SK-N-MC (cell line): ENCODE measurements at regions not wholly inside any gene's neighbourhood (a gene's known extent, or its start where the extent isn't known, plus 50 kb on each side); places are given as distances from the start of the nearest gene placed in this dataset.

Experiments
- DNase-seq: peaks from one replicate; pipeline ENCODE4 v3.0.0-alpha.2; 2011; ENCODE audit warnings: low read depth, low spot score
- H3K27ac ChIP-seq: fragments of 200-600 bp; sonication (generic); 2 replicates; pipeline ENCODE4 v1.5.1; 2016; ENCODE audit warnings: mixed run types
- H3K36me3 ChIP-seq: fragments of 200-600 bp; sonication (generic); 2 replicates; pipeline ENCODE4 v1.6.1; 2017; ENCODE audit warnings: antibody characterized with exemption, low read length, mixed read lengths; ENCODE audit not compliant: insufficient read depth
- H3K4me3 ChIP-seq: fragments of 200-600 bp; sonication (generic); 2 replicates; pipeline ENCODE4 v1.5.1; 2016
- H3K9ac ChIP-seq: fragments of 200-600 bp; sonication (generic); 2 replicates; pipeline ENCODE4 v1.8.0; 2017; ENCODE audit warnings: mixed run types, mixed read lengths; ENCODE audit not compliant: insufficient read length
- H3K9me3 ChIP-seq: fragments of 200-600 bp; sonication (generic); 2 replicates; pipeline ENCODE4 v1.6.1; 2017; ENCODE audit warnings: low read depth, mild to moderate bottlenecking, antibody characterized with exemption, low read length, moderate library complexity, mixed read lengths
- EZH2 ChIP-seq: fragments of 200-600 bp; sonication (generic); IDR thresholded peaks from one replicate; pipeline ENCODE4 v1.6.1; 2017; ENCODE audit warnings: antibody characterized with exemption
- FOXP2 ChIP-seq: optimal IDR thresholded peaks from 2 replicates; pipeline ENCODE3; 2011; ENCODE audit warnings: mild to moderate bottlenecking, moderate library complexity; ENCODE audit not compliant: insufficient read depth; ENCODE audit errors: extremely low read length, control extremely low read depth
- POLR2AphosphoS5 ChIP-seq: IDR thresholded peaks from 2 replicates; pipeline ENCODE4 v1.6.1; 2012; ENCODE audit warnings: mild to moderate bottlenecking, low read depth, low read length, borderline replicate concordance

DNA sequence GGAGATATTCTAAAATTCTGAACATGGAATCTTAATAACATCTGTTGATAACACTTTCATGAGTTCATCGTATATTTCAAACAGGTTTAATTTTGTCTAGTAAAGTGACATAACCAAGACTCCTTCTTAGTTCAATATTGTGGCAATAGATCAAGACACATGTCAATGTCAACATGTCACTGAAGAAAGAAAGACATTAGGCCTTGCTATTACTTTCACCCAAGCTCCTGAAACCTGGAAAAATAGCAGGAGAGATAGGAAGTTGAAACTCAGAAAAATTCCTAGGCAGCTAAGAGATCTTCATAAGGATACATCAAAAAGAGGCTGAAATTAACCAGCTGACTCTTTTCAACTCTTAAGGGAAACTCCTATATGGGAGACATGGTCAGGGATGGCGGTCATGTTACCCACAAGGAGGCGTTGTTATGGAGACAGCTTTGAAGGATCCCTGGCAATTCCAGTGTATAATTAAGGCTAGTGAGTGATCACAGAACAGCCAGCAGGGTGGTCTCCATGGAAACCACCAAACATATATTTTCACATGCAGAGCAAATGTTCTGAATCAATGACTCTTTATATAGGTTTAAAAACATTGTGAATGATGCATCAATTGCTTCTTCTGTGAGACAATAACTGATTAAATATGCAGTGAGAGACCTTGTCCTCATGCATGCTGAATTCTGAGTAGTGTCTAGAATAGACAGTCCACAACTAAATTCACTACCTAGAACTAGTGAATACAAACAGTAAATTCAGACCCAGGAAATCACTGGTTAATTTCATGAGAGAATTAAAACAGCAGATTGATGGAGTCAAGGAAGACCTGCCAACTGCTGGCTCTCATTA is 115.3 kb upstream of the RIOK3 start:
- Histone ChIP-seq H3K9ac (no peak overlapping the region), H3K9me3 (no peaks in the 10 kb centered on the region), H3K4me3 (no peak overlapping the region), H3K27ac (no peak overlapping the region), H3K36me3 (no peaks in the 10 kb centered on the region)
- no peak for TF ChIP-seq POLR2AphosphoS5
- TF ChIP-seq FOXP2, result no peak
- TF ChIP-seq EZH2, result no peak
- DNase-seq, result no peak

DNA sequence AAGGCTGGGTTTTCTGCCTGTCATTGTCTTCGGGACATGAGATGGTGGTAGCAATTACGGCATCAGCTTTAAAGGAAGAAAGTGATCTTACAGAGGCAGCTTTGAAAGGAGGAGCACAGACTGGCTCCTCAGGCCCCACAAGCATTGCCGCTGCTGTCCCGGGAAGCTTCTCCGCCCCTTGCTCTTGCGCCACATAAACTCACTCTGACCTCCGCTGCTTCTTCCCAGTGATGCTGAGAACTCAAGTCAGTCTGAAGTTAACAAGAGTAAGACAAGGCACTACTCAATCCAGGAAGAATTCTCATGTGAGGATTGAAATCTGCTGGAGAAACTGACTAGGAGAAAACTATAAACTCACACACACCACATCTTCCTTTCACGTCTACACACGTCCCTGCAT is 112.4 kb upstream of the RIOK3 start:
- DNase-seq, result no peak
- no peaks in the 10 kb centered on the region for H3K36me3 ChIP-seq
- no peak overlapping the region for H3K4me3 ChIP-seq
- no peaks in the 10 kb centered on the region for H3K9me3 ChIP-seq
- no peak overlapping the region for H3K27ac ChIP-seq
- no peak overlapping the region for H3K9ac ChIP-seq
- TF ChIP-seq EZH2 (no peak), FOXP2 (no peak), POLR2AphosphoS5 (no peak)

DNA sequence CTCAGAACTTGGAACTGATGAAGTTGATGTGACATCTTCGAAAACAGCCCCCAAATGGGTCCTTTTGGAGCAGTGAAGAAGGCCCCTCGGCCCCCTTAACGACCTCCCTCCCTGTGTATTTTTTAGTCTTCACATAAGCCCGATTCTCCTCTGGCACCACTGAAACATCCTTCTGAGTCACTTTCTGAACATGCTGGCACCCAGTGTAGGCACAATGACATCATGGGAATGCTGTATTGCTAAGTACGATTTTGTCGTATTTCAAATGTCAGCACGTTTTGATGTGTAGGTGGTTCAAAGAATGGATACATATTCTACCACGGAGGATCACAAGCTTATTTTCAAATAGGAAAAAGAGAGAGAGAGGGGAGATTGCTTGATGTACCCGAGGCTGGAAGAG is 111.7 kb upstream of the RIOK3 start:
- TF ChIP-seq EZH2 (no peak), POLR2AphosphoS5 (no peak), FOXP2 (no peak)
- Histone ChIP-seq H3K4me3 (no peak overlapping the region), H3K9ac (no peak overlapping the region), H3K9me3 (no peaks in the 10 kb centered on the region), H3K27ac (no peak overlapping the region), H3K36me3 (no peaks in the 10 kb centered on the region)
- no peak for DNase-seq

DNA sequence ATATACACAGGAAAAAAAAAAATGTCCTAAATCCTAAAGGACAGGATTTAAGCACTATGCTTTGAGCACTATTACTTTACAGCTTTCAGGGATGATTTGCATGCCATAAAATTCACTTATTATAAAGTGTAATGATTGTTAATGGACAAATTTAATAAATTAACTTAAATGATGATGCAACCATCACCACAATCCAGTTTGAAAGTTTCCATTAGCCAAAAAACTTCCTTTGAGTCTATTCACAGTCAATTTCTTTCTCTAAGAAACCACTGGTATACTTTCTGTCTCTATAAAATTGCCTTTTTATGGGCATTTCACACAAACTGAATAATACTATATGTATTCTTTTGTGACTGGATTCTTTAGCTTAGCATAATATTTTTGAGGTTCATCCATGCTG is 111.1 kb upstream of the RIOK3 start:
- H3K4me3 ChIP-seq, result no peak overlapping the region
- no peaks in the 10 kb centered on the region for H3K36me3 ChIP-seq
- no peak for DNase-seq
- no peak for TF ChIP-seq POLR2AphosphoS5
- H3K9ac ChIP-seq, result no peak overlapping the region
- 0 out of 2 replicates have a peak overlapping the region, but pooled peaks have one; percentile 57 for H3K27ac ChIP-seq
- H3K9me3 ChIP-seq, result no peaks in the 10 kb centered on the region

DNA sequence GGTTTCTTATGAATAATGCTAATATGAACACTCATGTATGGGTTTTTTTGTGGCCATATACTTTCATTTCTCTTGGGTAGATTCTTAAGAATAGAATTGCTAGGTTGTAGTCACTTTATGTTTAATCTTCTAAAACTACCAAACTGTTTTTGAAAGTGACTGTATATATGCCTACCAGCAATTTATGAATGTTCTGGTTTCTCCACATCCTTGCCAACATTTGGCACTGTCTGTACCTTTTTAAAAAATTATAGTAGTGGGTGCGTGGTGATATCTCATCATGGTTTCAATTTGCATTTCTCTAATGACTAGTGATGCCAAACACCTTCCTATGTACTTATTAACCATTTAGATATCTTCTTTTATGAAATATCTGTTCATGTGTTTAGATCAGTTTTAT is 110.6 kb upstream of the RIOK3 start:
- Histone ChIP-seq H3K9me3 (no peaks in the 10 kb centered on the region), H3K36me3 (no peaks in the 10 kb centered on the region), H3K9ac (no peak overlapping the region), H3K4me3 (no peak overlapping the region), H3K27ac (no peak overlapping the region)
- TF ChIP-seq EZH2, result no peak
- no peak for TF ChIP-seq POLR2AphosphoS5
- TF ChIP-seq FOXP2, result no peak
- no peak for DNase-seq

DNA sequence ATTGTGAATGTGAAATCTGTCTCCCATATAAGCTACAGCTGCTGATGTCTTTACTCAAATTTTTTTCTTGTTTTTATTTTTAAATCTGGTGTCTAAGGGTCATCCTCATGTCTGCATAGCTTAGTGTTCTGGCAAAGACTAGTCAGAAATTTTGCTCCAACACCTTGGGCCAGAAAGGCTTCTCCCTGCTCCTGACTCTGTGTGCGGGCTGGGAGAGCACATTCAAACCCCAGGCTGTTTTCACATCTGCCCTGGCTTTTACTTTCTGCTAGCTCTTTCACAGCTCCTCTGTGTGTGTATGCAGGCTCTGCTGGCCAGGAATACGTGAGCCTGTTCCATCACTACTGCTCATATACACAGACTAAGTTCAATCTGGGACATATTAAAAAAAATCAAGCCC is 102.9 kb upstream of the RIOK3 start:
- TF ChIP-seq EZH2 (no peak), POLR2AphosphoS5 (no peak), FOXP2 (no peak)
- no peaks in the 10 kb centered on the region for H3K9me3 ChIP-seq
- H3K4me3 ChIP-seq, result no peak overlapping the region
- no peak for DNase-seq
- no peak overlapping the region for H3K27ac ChIP-seq
- no peak overlapping the region for H3K9ac ChIP-seq
- no peaks in the 10 kb centered on the region for H3K36me3 ChIP-seq

DNA sequence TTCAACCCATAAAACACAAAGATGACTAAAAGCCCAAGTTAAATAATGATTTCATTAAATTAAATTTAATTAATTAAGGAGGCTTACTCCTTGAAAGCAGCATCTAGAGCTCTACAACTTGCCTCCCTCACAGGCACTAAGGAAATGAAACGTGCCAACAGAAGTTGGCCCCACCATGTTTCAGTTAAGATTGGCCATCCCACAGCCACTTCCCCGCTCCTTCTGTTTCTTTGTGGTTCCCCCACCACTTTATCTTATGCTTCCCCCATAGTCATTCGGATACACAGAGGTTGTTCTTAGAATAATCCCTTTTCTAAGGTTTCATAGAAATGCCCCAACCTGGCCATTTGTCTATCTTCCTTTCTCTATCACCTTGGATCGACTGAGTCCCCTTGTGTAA is 101.6 kb upstream of the RIOK3 start:
- no peak for DNase-seq
- Histone ChIP-seq H3K36me3 (no peaks in the 10 kb centered on the region), H3K27ac (no peak overlapping the region), H3K4me3 (no peak overlapping the region), H3K9ac (no peak overlapping the region), H3K9me3 (no peaks in the 10 kb centered on the region)
- TF ChIP-seq POLR2AphosphoS5 (no peak), EZH2 (no peak), FOXP2 (no peak)

DNA sequence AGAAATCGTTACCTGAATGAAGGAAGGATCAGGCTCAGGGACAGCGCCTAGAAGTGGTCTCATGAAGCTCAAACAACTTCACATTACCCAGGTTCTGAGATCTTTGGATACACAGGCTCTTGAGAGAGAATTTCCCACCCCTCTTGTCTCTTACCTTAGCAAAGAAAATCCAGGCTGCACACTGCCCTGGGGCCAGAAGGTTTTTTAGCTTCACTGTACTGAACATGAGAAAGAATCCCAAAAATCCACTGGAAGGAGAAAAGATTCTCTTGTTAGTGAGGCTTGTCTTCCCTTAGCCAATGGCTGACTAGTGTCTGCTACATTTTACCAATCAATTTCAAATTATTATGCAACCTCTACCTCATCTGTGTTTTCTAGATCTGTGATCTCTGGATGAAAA is 101.0 kb upstream of the RIOK3 start:
- H3K9ac ChIP-seq, result no peak overlapping the region
- H3K36me3 ChIP-seq, result no peaks in the 10 kb centered on the region
- no peak overlapping the region for H3K27ac ChIP-seq
- no peak overlapping the region for H3K4me3 ChIP-seq
- no peak for TF ChIP-seq FOXP2
- no peak for TF ChIP-seq EZH2
- TF ChIP-seq POLR2AphosphoS5, result no peak
- H3K9me3 ChIP-seq, result no peaks in the 10 kb centered on the region
- no peak for DNase-seq

DNA sequence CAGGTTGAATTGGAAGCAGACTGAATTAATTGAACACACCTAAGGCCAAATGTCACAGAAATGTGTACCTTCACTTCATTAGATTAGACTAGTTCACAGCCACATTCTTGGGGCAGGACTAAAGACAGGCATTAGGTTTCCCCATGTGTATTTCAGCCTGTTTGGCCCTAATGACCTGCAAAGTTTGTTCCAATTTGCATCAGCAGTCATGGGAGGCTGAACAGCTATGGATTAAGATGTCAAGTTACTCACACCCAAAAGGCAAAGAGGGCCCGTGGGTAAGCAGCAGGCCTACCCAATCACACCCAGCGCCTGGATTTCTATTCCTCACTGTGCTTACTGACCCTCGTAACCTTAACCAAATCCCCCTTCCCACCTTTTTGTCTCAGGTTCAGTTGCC is 99.6 kb upstream of the RIOK3 start:
- Histone ChIP-seq H3K9me3 (no peaks in the 10 kb centered on the region), H3K4me3 (no peak overlapping the region), H3K36me3 (no peaks in the 10 kb centered on the region), H3K27ac (no peak overlapping the region), H3K9ac (no peak overlapping the region)
- TF ChIP-seq EZH2 (no peak), POLR2AphosphoS5 (no peak), FOXP2 (no peak)
- DNase-seq, result no peak
